Chondrocyte (in vitro differentiated cells): ENCODE measurements at regions not wholly inside any gene's neighbourhood (a gene's known extent, or its start where the extent isn't known, plus 50 kb on each side); places are given as distances from the start of the nearest gene placed in this dataset.

Experiments used
- DNase-seq: peaks from one replicate; pipeline ENCODE4 v3.0.0; 2021; ENCODE audit warnings: mixed read lengths, low spot score
- H3K27ac Mint-ChIP-seq: one replicate; pipeline ENCODE4 v1.8.0; 2021; ENCODE audit warnings: mild to moderate bottlenecking, moderate library complexity, mixed read lengths; ENCODE audit not compliant: unreplicated experiment
- H3K27me3 Mint-ChIP-seq: 2 replicates; pipeline ENCODE4 v1.8.0; 2021; ENCODE audit warnings: low read depth, mixed read lengths
- H3K36me3 Mint-ChIP-seq: 2 replicates; pipeline ENCODE4 v1.8.0; 2021; ENCODE audit warnings: low read depth, mixed read lengths
- H3K4me1 Mint-ChIP-seq: 2 replicates; pipeline ENCODE4 v1.8.0; 2021; ENCODE audit warnings: low read depth, mild to moderate bottlenecking, mixed read lengths
- H3K4me3 Mint-ChIP-seq: one replicate; pipeline ENCODE4 v1.8.0; 2021; ENCODE audit warnings: mild to moderate bottlenecking, moderate library complexity, mixed read lengths; ENCODE audit not compliant: unreplicated experiment
- H3K9me3 Mint-ChIP-seq: 2 replicates; pipeline ENCODE4 v1.8.0; 2021; ENCODE audit warnings: low read depth, mixed read lengths
- TF ChIP-seq, protein P1 (sequence below): fragments of 200-600 bp; sonication (generic); IDR thresholded peaks from 2 replicates; pipeline ENCODE4 v1.5.0; 2021; ENCODE audit warnings: antibody characterized with exemption, mild to moderate bottlenecking, moderate library complexity

DNA sequence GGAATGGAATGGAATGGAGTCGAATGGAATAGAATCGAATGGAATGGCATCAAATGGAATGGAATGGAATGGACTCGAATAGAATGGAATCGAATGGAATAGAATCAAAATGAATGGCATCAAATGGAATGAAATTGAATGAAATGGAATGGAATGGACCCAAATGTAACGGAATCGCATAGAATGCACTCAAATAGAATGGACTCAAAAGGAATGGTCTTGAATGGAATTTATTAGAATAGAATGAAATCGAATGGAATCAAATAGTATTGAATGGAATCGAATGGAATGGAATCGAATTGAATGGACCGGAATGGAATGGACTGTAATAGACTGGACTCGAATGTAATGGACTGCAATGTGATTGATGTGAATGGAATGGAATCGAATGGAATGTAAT, 501.4 kb upstream of the WSB1 start:
- no peak overlapping the region for H3K4me3 Mint-ChIP-seq
- H3K4me1 Mint-ChIP-seq, result no peaks in the 10 kb centered on the region
- DNase-seq, result no peak
- no peak overlapping the region for H3K27ac Mint-ChIP-seq
- H3K36me3 Mint-ChIP-seq, result no peaks in the 10 kb centered on the region
- no peaks in the 10 kb centered on the region for H3K27me3 Mint-ChIP-seq
- TF ChIP-seq, protein P1, sequence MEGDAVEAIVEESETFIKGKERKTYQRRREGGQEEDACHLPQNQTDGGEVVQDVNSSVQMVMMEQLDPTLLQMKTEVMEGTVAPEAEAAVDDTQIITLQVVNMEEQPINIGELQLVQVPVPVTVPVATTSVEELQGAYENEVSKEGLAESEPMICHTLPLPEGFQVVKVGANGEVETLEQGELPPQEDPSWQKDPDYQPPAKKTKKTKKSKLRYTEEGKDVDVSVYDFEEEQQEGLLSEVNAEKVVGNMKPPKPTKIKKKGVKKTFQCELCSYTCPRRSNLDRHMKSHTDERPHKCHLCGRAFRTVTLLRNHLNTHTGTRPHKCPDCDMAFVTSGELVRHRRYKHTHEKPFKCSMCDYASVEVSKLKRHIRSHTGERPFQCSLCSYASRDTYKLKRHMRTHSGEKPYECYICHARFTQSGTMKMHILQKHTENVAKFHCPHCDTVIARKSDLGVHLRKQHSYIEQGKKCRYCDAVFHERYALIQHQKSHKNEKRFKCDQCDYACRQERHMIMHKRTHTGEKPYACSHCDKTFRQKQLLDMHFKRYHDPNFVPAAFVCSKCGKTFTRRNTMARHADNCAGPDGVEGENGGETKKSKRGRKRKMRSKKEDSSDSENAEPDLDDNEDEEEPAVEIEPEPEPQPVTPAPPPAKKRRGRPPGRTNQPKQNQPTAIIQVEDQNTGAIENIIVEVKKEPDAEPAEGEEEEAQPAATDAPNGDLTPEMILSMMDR, result no peak
- H3K9me3 Mint-ChIP-seq, result no peaks in the 10 kb centered on the region

DNA sequence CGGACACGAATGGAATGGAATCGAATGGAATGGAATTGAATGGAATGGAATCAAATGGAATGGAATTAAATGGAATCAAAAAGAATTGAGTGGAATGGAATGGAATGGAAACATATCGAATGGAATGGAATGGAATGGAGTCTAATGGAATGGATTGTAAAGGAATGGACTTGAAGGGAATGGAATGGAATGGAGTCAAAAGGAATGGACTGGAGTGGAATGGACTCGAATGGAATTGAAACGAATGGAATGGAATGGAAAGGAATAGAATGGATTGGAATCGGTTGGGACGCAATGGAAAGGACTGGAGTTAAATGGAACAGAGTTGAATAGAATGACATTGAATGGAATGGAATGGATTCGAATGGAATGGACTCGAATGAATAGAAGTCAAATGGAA, 486.9 kb upstream of the WSB1 start:
- TF ChIP-seq, protein P1, result no peak
- Mint-ChIP-seq H3K27me3 (no peaks in the 10 kb centered on the region), H3K27ac (no peak overlapping the region), H3K4me1 (no peaks in the 10 kb centered on the region), H3K36me3 (no peaks in the 10 kb centered on the region), H3K4me3 (no peak overlapping the region), H3K9me3 (peaks cover 3% of the 10 kb centered on the region)
- no peak for DNase-seq

DNA sequence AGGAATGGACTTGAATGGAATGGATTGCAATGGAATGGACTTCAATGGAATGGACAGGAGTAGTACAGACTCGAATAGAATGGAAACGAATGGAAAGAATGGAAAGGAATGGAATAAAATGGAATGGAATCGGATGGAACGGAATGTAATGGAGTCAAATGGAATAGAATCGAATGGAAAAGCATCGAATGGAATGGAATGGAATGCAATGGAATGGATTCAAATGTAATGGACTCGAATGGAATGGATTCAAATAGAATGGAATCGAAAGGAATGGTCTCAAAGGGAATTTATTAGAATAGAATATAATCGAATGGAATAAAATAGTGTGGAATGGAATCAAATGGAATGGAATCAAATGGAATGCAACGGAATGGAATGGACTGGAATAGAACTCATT, 484.9 kb upstream of the WSB1 start:
- no peaks in the 10 kb centered on the region for H3K27me3 Mint-ChIP-seq
- H3K36me3 Mint-ChIP-seq, result no peaks in the 10 kb centered on the region
- H3K9me3 Mint-ChIP-seq, result peaks cover 3% of the 10 kb centered on the region
- no peaks in the 10 kb centered on the region for H3K4me1 Mint-ChIP-seq
- H3K27ac Mint-ChIP-seq, result no peak overlapping the region
- DNase-seq, result no peak
- TF ChIP-seq, protein P1, result no peak
- H3K4me3 Mint-ChIP-seq, result no peak overlapping the region

DNA sequence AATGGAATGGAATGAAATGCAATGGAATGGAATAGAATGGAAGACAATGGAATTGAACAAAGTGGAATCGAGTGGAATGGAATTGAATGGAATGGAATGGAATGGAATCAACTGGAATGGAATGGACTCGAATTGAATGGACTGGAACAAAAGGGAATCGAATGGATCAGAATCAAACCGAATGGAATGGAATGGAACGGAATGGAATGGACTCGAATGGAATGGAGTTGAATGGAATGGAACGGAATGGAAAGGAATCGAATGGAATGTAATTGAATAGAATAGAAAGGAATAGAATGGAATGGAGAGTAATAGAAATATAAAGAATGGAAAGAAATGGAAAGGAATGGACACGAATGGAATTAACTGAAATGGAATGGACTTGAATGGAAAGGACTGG, 475.2 kb upstream of the WSB1 start:
- no peaks in the 10 kb centered on the region for H3K4me1 Mint-ChIP-seq
- DNase-seq, result no peak
- no peak overlapping the region for H3K27ac Mint-ChIP-seq
- H3K9me3 Mint-ChIP-seq, result no peaks in the 10 kb centered on the region
- H3K4me3 Mint-ChIP-seq, result no peak overlapping the region
- TF ChIP-seq, protein P1, result no peak
- no peaks in the 10 kb centered on the region for H3K36me3 Mint-ChIP-seq
- H3K27me3 Mint-ChIP-seq, result no peaks in the 10 kb centered on the region
